Stomach (tissue), 8 donors: ENCODE measurements at regions not wholly inside any gene's neighbourhood (a gene's known extent, or its start where the extent isn't known, plus 50 kb on each side); places are given as distances from the start of the nearest gene placed in this dataset.
A peak's percentile ranks its signal among the peaks of the same experiment; 100 is the strongest.

ENCODE experiments used
- DNase-seq, 2 donors: peaks; one replicate each; pipeline versions ENCODE4 v3.0.0 to v3.0.0-alpha.2; 2013 to 2019
- H3K27ac ChIP-seq, 5 donors: fragments of 200-600 bp in 4 of 5; sonication (generic) in 4 of 5; one replicate each; pipeline ENCODE4 v1.5.1; 2013 to 2019; ENCODE audit warnings: mild to moderate bottlenecking in 1 of 5, moderate library complexity in 1 of 5
- H3K27me3 ChIP-seq, 3 donors: fragments of 200-600 bp; sonication (generic); one replicate each; pipeline ENCODE4 v1.5.1; 2017 to 2019; ENCODE audit warnings: mixed run types in 1 of 3
- H3K36me3 ChIP-seq, 4 donors: fragments of 200-600 bp; sonication (generic); 1 replicate in 3 of 4; 2 replicates in 1 of 4; pipeline ENCODE4 v1.5.1; 2016 to 2019
- H3K4me1 ChIP-seq, 4 donors: fragments of 200-600 bp; sonication (generic); one replicate each; pipeline ENCODE4 v1.5.1; 2016 to 2019
- H3K4me3 ChIP-seq, 4 donors: fragments of 200-600 bp; sonication (generic) in 3 of 4; one replicate each; pipeline ENCODE4 v1.5.1; 2016 to 2019; ENCODE audit warnings: mild to moderate bottlenecking in 1 of 4
- H3K9me3 ChIP-seq, 4 donors: fragments of 200-600 bp; sonication (generic); one replicate each; pipeline ENCODE4 v1.5.1; 2016 to 2019
- CTCF ChIP-seq, 7 experiments: fragments of 450-650 bp in 4 of 7; fragments of 200-600 bp in 3 of 7; sonication (generic) in 3 of 7; IDR thresholded peaks; one replicate each; pipeline ENCODE4 v1.5.1; 2016 to 2019; ENCODE audit warnings: antibody characterized with exemption in 7 of 7, control low read depth in 2 of 7, mild to moderate bottlenecking in 1 of 7
- EP300 ChIP-seq: sonication (generic); formaldehyde crosslinking; IDR thresholded peaks from one replicate; pipeline ENCODE4 v1.6.1; 2017; ENCODE audit warnings: antibody characterized with exemption
- POLR2A ChIP-seq, 4 donors: fragments of 450-650 bp; IDR thresholded peaks; one replicate each; pipeline ENCODE4 v1.6.1; 2016; ENCODE audit warnings: antibody characterized with exemption in 4 of 4, control low read depth in 2 of 4, mild to moderate bottlenecking in 1 of 4, moderate library complexity in 1 of 4
- POLR2AphosphoS5 ChIP-seq, 3 donors: sonication (generic); formaldehyde crosslinking; IDR thresholded peaks; one replicate each; pipeline ENCODE4 v1.6.1; 2016; ENCODE audit warnings: antibody characterized with exemption in 3 of 3
- WGBS, 5 donors: extraction: QIAGEN DNeasy Blood & Tissue Kit in 3 of 5; methylation state at CpG; one replicate each; pipeline versions ENCODE4 v1.1.5 to v1.1.7; 2013 to 2018; 5-methylcytosine and 5-hydroxymethylcytosine counted together
- intact Hi-C: fragments of 100-400 bp; cut with DNase I; formaldehyde crosslinking; loops from one replicate; pipeline ENCODE4 v1.15.1; 2023; ENCODE audit warnings: low total_unique reads
- donor health status: healthy with polysubstance abuse.
- donor health status: Bipolar disorder and iron deficiency.
- donor health status: healthy.

GRCh38 chr11:127804747-127805400 lies 782.5 kb downstream of the ETS1 start:
- peak in 1 of 2 donors; percentile 17 for DNase-seq
- no peaks in the 10 kb centered on the region for H3K4me1 ChIP-seq

GRCh38 chr11:127803755-127804154 lies 783.6 kb downstream of the ETS1 start:
- Histone ChIP-seq H3K27ac (no peak overlapping the region), H3K36me3 (no peaks in the 10 kb centered on the region), H3K9me3 (peaks cover 0 to 2% (median 0%) of the 10 kb centered on the region in 4 donors), H3K4me1 (no peaks in the 10 kb centered on the region), H3K27me3 (no peaks in the 10 kb centered on the region), H3K4me3 (no peak overlapping the region)
- no peak for DNase-seq
- intact Hi-C loops = no loop called here
- no peak for TF ChIP-seq POLR2A (IDR thresholded peaks at IDR 0.05)
- no peak for TF ChIP-seq CTCF (IDR thresholded peaks at IDR 0.05)
- TF ChIP-seq POLR2AphosphoS5 (IDR thresholded peaks at IDR 0.05) = no peak
- TF ChIP-seq EP300 = no peak

More at GRCh38 chr11:127804747-127805400, 782.5 kb downstream of the ETS1 start:
- Histone ChIP-seq H3K27me3 (no peaks in the 10 kb centered on the region), H3K9me3 (no peaks in the 10 kb centered on the region), H3K4me3 (no peak overlapping the region), H3K27ac (no peak overlapping the region), H3K36me3 (no peaks in the 10 kb centered on the region)
- WGBS, 5 donors = 20 to 42% (median 32%) methylated on average over 2 of the region's 2 CpGs
- TF ChIP-seq EP300 (no peak), POLR2AphosphoS5 (IDR thresholded peaks at IDR 0.05) (no peak), POLR2A (IDR thresholded peaks at IDR 0.05) (no peak), CTCF (IDR thresholded peaks at IDR 0.05) (no peak)
- intact Hi-C loops = no loop called here

GRCh38 chr11:127800989-127801688 lies 786.2 kb downstream of the ETS1 start:
- no peaks in the 10 kb centered on the region for H3K27me3 ChIP-seq

GRCh38 chr11:127795326-127795725 lies 792.0 kb downstream of the ETS1 start:
- intact Hi-C loops = no loop called here
- no peaks in the 10 kb centered on the region for H3K27me3 ChIP-seq
- TF ChIP-seq CTCF (IDR thresholded peaks at IDR 0.05) (no peak), EP300 (no peak), POLR2A (IDR thresholded peaks at IDR 0.05) (no peak), POLR2AphosphoS5 (IDR thresholded peaks at IDR 0.05) (no peak)
- H3K4me3 ChIP-seq = no peak overlapping the region
- no peaks in the 10 kb centered on the region for H3K4me1 ChIP-seq
- no peak overlapping the region for H3K27ac ChIP-seq
- H3K9me3 ChIP-seq = peaks cover 0 to 5% (median 2%) of the 10 kb centered on the region in 4 donors
- no peak for DNase-seq
- H3K36me3 ChIP-seq = no peaks in the 10 kb centered on the region

More at GRCh38 chr11:127800989-127801688, 786.2 kb downstream of the ETS1 start:
- H3K4me1 ChIP-seq = no peaks in the 10 kb centered on the region
- 59 to 74% (median 69%) methylated on average over 6 of the region's 6 CpGs for WGBS, 5 donors
- TF ChIP-seq CTCF (IDR thresholded peaks at IDR 0.05) = no peak
- no peak for TF ChIP-seq POLR2AphosphoS5 (IDR thresholded peaks at IDR 0.05)
- TF ChIP-seq POLR2A (IDR thresholded peaks at IDR 0.05) = no peak
- TF ChIP-seq EP300 = no peak
- H3K27ac ChIP-seq = no peak overlapping the region
- peaks cover 0 to 5% (median 2%) of the 10 kb centered on the region in 4 donors for H3K9me3 ChIP-seq
- H3K36me3 ChIP-seq = no peaks in the 10 kb centered on the region
- no peak overlapping the region for H3K4me3 ChIP-seq
- intact Hi-C loops = no loop called here
- no peak for DNase-seq
